ENCODE measurements at regions not wholly inside any gene's neighbourhood (a gene's known extent, or its start where the extent isn't known, plus 50 kb on each side); places are given as distances from the start of the nearest gene placed in this dataset.

- peaks cover 4% of the 10 kb centered on the region for H3K9me3 ChIP-seq (replicated peaks; ENCODE audit: control insufficient read depth, insufficient read depth, low read length)
- no peak overlapping the region for H3K9ac ChIP-seq (replicated peaks; ENCODE audit: extremely low read depth, insufficient read depth, low read length)
- no peaks in the 10 kb centered on the region for H4K20me1 ChIP-seq (replicated peaks; ENCODE audit: control insufficient read depth, extremely low read depth, insufficient read depth, low read length)
- TF ChIP-seq POLR2A (IDR thresholded peaks at IDR 0.05; ENCODE audit: low read depth, low read length): no peak
- TF ChIP-seq CTCF (IDR thresholded peaks at IDR 0.05; ENCODE audit: extremely low read depth in 1 of 2, insufficient read depth in 1 of 2, low read depth in 1 of 2, low read length in 2 of 2): no peak
- no peak for TF ChIP-seq FOS (IDR thresholded peaks at IDR 0.05; ENCODE audit: borderline replicate concordance, insufficient read depth, low read length)
- TF ChIP-seq GATA2 (IDR thresholded peaks at IDR 0.05; ENCODE audit: insufficient read depth, insufficient read length, low read depth, low read length): no peak
- H3K4me3 ChIP-seq (replicated peaks in 1 of 3; ENCODE audit: insufficient read depth in 1 of 3, low read depth in 1 of 3, low read length in 3 of 3): no peak overlapping the region
- dilution Hi-C loops (cut with MboI; ENCODE audit: extremely low pct_ligation_motif_present, low sequenced_read_pairs): no loop called here
- H3K27me3 ChIP-seq (ENCODE audit: control insufficient read depth in 2 of 2, insufficient read depth in 2 of 2, low read length in 2 of 2): no peaks in the 10 kb centered on the region
- no peaks in the 10 kb centered on the region for H3K9me1 ChIP-seq (replicated peaks; ENCODE audit: control insufficient read depth, extremely low read depth, insufficient read depth, low read length)
- intact Hi-C loops (cut with micrococcal nuclease): no loop called here
- ChIA-PET POLR2A (no interaction called here), CTCF (no interaction called here)
- no peak for FAIRE-seq
- no peaks in the 10 kb centered on the region for H3K36me3 ChIP-seq (ENCODE audit: control insufficient read depth in 2 of 2, extremely low read depth in 1 of 2, insufficient read depth in 2 of 2, low read length in 2 of 2)
- no TSS peak for BruUV-seq (replicated peaks)
- no peaks in the 10 kb centered on the region for H3K4me1 ChIP-seq (ENCODE audit: control insufficient read depth, extremely low read depth, insufficient read depth, low read length)
- no peak overlapping the region for H3K4me2 ChIP-seq (ENCODE audit: insufficient read depth, low read length)
- H2AFZ ChIP-seq (ENCODE audit: low read depth, low read length): no peak overlapping the region
- no peak for DNase-seq (ENCODE audit: low read depth, low spot score)
- no peaks in the 10 kb centered on the region for H3K79me2 ChIP-seq (ENCODE audit: control insufficient read depth, insufficient read depth, low read length)
- no peak overlapping the region for H3K27ac ChIP-seq (ENCODE audit: insufficient read depth, low read depth, low read length)
These were observed 752.8 kb downstream of the IRX1 start for GRCh38 chr5:4348423-4348822.

- H3K4me2 ChIP-seq (ENCODE audit: insufficient read depth, low read length): no peak overlapping the region
- no TSS peak for BruUV-seq (replicated peaks)
These were observed 753.3 kb downstream of the IRX1 start for GRCh38 chr5:4348919-4349318.

More at GRCh38 chr5:4348919-4349318, 753.3 kb downstream of the IRX1 start:
- Histone ChIP-seq H2AFZ (ENCODE audit: low read depth, low read length) (no peak overlapping the region), H3K9me1 (replicated peaks; ENCODE audit: control insufficient read depth, extremely low read depth, insufficient read depth, low read length) (no peaks in the 10 kb centered on the region), H3K79me2 (ENCODE audit: control insufficient read depth, insufficient read depth, low read length) (no peaks in the 10 kb centered on the region), H3K27ac (ENCODE audit: insufficient read depth, low read depth, low read length) (no peak overlapping the region), H3K9ac (replicated peaks; ENCODE audit: extremely low read depth, insufficient read depth, low read length) (no peak overlapping the region), H3K36me3 (ENCODE audit: control insufficient read depth in 2 of 2, extremely low read depth in 1 of 2, insufficient read depth in 2 of 2, low read length in 2 of 2) (no peaks in the 10 kb centered on the region), H3K4me1 (ENCODE audit: control insufficient read depth, extremely low read depth, insufficient read depth, low read length) (no peaks in the 10 kb centered on the region), H3K27me3 (ENCODE audit: control insufficient read depth in 2 of 2, insufficient read depth in 2 of 2, low read length in 2 of 2) (no peaks in the 10 kb centered on the region), H4K20me1 (replicated peaks; ENCODE audit: control insufficient read depth, extremely low read depth, insufficient read depth, low read length) (no peaks in the 10 kb centered on the region), H3K9me3 (replicated peaks; ENCODE audit: control insufficient read depth, insufficient read depth, low read length) (peaks cover 4% of the 10 kb centered on the region), H3K4me3 (replicated peaks in 1 of 3; ENCODE audit: insufficient read depth in 1 of 3, low read depth in 1 of 3, low read length in 3 of 3) (no peak overlapping the region)
- no peak for FAIRE-seq
- POLR2A ChIA-PET: no interaction called here
- TF ChIP-seq MYC (IDR thresholded peaks at IDR 0.05; ENCODE audit: low read depth, low read length) (no peak), MAX (IDR thresholded peaks at IDR 0.05; ENCODE audit: insufficient read depth, insufficient read length) (no peak), JUN (IDR thresholded peaks at IDR 0.05; ENCODE audit: borderline replicate concordance, insufficient read depth, insufficient read length, low read depth) (no peak), EZH2 (IDR thresholded peaks at IDR 0.05; ENCODE audit: borderline replicate concordance, low read depth, low read length, severe bottlenecking) (no peak), POLR2A (IDR thresholded peaks at IDR 0.05; ENCODE audit: low read depth, low read length) (no peak)
- intact Hi-C loops (cut with micrococcal nuclease) (no loop called here), dilution Hi-C loops (cut with MboI; ENCODE audit: extremely low pct_ligation_motif_present, low sequenced_read_pairs) (no loop called here)
- CTCF ChIA-PET: no interaction called here
- DNase-seq (ENCODE audit: low read depth, low spot score): no peak
